GM12891 (cell line): ENCODE measurements at regions not wholly inside any gene's neighbourhood (a gene's known extent, or its start where the extent isn't known, plus 50 kb on each side); places are given as distances from the start of the nearest gene placed in this dataset.

Experiments used
- DNase-seq: peaks from one replicate; pipeline ENCODE4 v3.0.0; 2011; ENCODE audit warnings: low spot score; ENCODE audit not compliant: insufficient read length
- FAIRE-seq: peaks from 2 replicates; lab custom pipeline; 2011; peaks lifted over from hg19 to GRCh38; lab: Jason Lieb, UNC
- PAX5 ChIP-seq: IDR thresholded peaks from 2 replicates; pipeline ENCODE4 v1.6.1; 2011; ENCODE audit warnings: low read length, moderate library complexity, mild to moderate bottlenecking; ENCODE audit not compliant: insufficient read depth, severe bottlenecking
- POLR2A ChIP-seq: IDR thresholded peaks from 2 replicates; pipeline ENCODE4 v1.6.1; 2011; ENCODE audit warnings: low read depth, low read length, control low read depth
- POLR2AphosphoS5 ChIP-seq: IDR thresholded peaks from 2 replicates; pipeline ENCODE4 v1.6.1; 2011; ENCODE audit warnings: low read depth, low read length, control low read depth
- POU2F2 ChIP-seq: IDR thresholded peaks from 2 replicates; pipeline ENCODE4 v1.6.1; 2011; ENCODE audit warnings: low read depth, mild to moderate bottlenecking, control low read depth, low read length, moderate library complexity
- SPI1 ChIP-seq: IDR thresholded peaks from 2 replicates; pipeline ENCODE4 v1.6.1; 2011; ENCODE audit warnings: low read depth, low read length, control low read depth
- TAF1 ChIP-seq: IDR thresholded peaks from 2 replicates; pipeline ENCODE4 v1.6.1; 2011; ENCODE audit warnings: low read depth, low read length, control low read depth

GRCh38 chr3:80550174-80550573 is 782.4 kb upstream of the ROBO1 start:
- FAIRE-seq (no peak), DNase-seq (no peak)
- TF ChIP-seq POLR2AphosphoS5 (no peak), PAX5 (no peak), TAF1 (no peak), POU2F2 (no peak), POLR2A (no peak), SPI1 (no peak)

GRCh38 chr3:80549173-80549572 is 781.4 kb upstream of the ROBO1 start:
- no peak for FAIRE-seq
- DNase-seq, result no peak
- TF ChIP-seq SPI1 (no peak), TAF1 (no peak), POU2F2 (no peak), PAX5 (no peak), POLR2A (no peak), POLR2AphosphoS5 (no peak)

GRCh38 chr3:80543154-80543553 is 775.4 kb upstream of the ROBO1 start:
- TF ChIP-seq SPI1 (no peak), TAF1 (no peak), POLR2AphosphoS5 (no peak), POU2F2 (no peak), POLR2A (no peak), PAX5 (no peak)
- FAIRE-seq (no peak), DNase-seq (no peak)

GRCh38 chr3:80542456-80542855 is 774.7 kb upstream of the ROBO1 start:
- FAIRE-seq (no peak), DNase-seq (no peak)
- TF ChIP-seq POU2F2 (no peak), POLR2A (no peak), TAF1 (no peak), POLR2AphosphoS5 (no peak), PAX5 (no peak), SPI1 (no peak)

GRCh38 chr3:80537680-80538079 is 769.9 kb upstream of the ROBO1 start:
- TF ChIP-seq POLR2AphosphoS5 (no peak), SPI1 (no peak), POLR2A (no peak), POU2F2 (no peak), TAF1 (no peak), PAX5 (no peak)

GRCh38 chr3:80535286-80535685 is 767.5 kb upstream of the ROBO1 start:
- DNase-seq (no peak), FAIRE-seq (no peak)
- TF ChIP-seq PAX5 (no peak), TAF1 (no peak), POU2F2 (no peak), SPI1 (no peak), POLR2A (no peak), POLR2AphosphoS5 (no peak)

More at GRCh38 chr3:80537680-80538079, 769.9 kb upstream of the ROBO1 start:
- no peak for DNase-seq
- no peak for FAIRE-seq

- TF ChIP-seq POLR2AphosphoS5 (no peak), PAX5 (no peak), SPI1 (no peak), POLR2A (no peak), POU2F2 (no peak), TAF1 (no peak)
- FAIRE-seq (no peak), DNase-seq (no peak)
Observed at GRCh38 chr3:80533553-80533952, 765.8 kb upstream of the ROBO1 start.

- no peak for DNase-seq
- no peak for FAIRE-seq
- TF ChIP-seq POLR2AphosphoS5 (no peak), POLR2A (no peak), PAX5 (no peak), POU2F2 (no peak), SPI1 (no peak), TAF1 (no peak)
Observed at GRCh38 chr3:80526153-80526552, 758.4 kb upstream of the ROBO1 start.

- DNase-seq (no peak), FAIRE-seq (no peak)
- TF ChIP-seq POLR2A (no peak), TAF1 (no peak), PAX5 (no peak), POLR2AphosphoS5 (no peak), SPI1 (no peak), POU2F2 (no peak)
Observed at GRCh38 chr3:80521081-80521480, 753.3 kb upstream of the ROBO1 start.

GRCh38 chr3:80519436-80519835 is 751.6 kb upstream of the ROBO1 start:
- TF ChIP-seq SPI1 (no peak), TAF1 (no peak), POLR2A (no peak), PAX5 (no peak), POU2F2 (no peak), POLR2AphosphoS5 (no peak)
- DNase-seq (no peak), FAIRE-seq (no peak)

- no peak for FAIRE-seq
- TF ChIP-seq POLR2A, result no peak
- TF ChIP-seq SPI1, result no peak
- no peak for TF ChIP-seq POLR2AphosphoS5
- no peak for TF ChIP-seq TAF1
- TF ChIP-seq PAX5, result no peak
- no peak for TF ChIP-seq POU2F2
- DNase-seq, result no peak
Observed at GRCh38 chr3:80496452-80496851, 728.7 kb upstream of the ROBO1 start.
